NOMO-1 treated with dmso at 0.1 percent for 144 hours (cell line): ENCODE measurements at regions not wholly inside any gene's neighbourhood (a gene's known extent, or its start where the extent isn't known, plus 50 kb on each side); places are given as distances from the start of the nearest gene placed in this dataset.

Experiments
- DNase-seq: peaks from one replicate; lab custom pipeline; 2025; ENCODE audit not compliant: unreplicated experiment; lab: John Stamatoyannopoulos, UW

DNA sequence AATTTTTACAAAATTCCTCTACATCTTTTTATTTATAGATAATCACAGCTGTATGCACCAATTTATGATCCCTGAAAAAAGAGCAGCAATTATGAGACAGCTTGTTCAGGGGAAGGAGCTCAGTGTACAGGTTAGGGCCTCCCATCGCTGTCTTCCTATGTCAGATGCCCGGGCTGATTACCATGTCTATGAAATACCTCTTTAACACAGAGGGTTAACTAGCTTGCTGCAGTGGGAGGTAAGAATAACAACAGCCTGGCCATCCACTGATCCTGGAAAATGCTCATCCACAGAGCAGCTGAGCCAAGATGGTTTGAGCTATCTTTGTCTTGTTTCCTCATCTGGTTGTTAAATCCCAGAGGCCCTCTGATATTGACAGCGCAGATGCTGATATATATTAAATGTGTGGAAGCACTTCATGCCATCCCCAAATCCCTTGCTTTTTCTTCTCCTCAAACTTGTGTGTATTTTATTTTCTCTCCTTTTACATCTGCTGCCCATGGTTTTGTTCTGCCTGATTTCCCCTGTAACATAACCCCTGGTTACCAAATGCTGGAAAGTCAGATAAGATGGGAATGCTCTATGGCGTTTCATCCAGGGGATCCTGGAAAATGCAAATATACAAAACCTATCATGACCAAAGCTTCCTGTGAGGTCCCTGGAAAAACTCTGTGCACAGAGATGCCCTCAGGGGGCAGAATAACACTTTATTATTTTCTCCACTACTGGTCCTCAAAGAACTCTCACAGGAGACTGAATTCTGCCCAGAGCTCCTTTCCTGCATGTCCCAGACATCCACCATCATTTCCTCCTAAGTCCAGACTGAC, 85.8 kb upstream of the PUDP start:
- no peak for DNase-seq

GRCh38 chrX:7228226-7228625, 80.3 kb upstream of the PUDP start:
- no peak for DNase-seq

DNA sequence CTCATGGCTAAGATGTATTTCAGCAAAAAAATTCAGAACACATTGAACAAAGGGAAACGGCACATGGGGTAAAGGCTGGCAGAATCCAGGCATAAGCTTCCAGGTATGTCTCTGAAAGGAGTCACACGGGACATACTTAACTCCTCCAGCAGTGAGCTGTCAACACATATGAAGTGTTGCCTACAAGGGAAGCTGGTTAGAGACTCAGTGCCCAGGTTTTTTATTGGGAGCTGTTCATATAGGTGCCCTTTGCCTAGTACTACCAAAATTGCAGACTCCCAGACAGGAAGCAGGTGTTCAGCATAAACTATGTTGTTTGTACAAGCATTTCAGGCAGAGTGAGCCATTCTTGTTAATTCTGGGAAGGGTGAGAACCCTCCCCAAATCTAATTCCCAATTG, 77.4 kb upstream of the PUDP start:
- DNase-seq: no peak

GRCh38 chrX:7223271-7223670, 75.3 kb upstream of the PUDP start:
- DNase-seq: no peak

GRCh38 chrX:7220121-7220520, 72.2 kb upstream of the PUDP start:
- no peak for DNase-seq

GRCh38 chrX:7219153-7219705, 71.3 kb upstream of the PUDP start:
- DNase-seq: no peak

DNA sequence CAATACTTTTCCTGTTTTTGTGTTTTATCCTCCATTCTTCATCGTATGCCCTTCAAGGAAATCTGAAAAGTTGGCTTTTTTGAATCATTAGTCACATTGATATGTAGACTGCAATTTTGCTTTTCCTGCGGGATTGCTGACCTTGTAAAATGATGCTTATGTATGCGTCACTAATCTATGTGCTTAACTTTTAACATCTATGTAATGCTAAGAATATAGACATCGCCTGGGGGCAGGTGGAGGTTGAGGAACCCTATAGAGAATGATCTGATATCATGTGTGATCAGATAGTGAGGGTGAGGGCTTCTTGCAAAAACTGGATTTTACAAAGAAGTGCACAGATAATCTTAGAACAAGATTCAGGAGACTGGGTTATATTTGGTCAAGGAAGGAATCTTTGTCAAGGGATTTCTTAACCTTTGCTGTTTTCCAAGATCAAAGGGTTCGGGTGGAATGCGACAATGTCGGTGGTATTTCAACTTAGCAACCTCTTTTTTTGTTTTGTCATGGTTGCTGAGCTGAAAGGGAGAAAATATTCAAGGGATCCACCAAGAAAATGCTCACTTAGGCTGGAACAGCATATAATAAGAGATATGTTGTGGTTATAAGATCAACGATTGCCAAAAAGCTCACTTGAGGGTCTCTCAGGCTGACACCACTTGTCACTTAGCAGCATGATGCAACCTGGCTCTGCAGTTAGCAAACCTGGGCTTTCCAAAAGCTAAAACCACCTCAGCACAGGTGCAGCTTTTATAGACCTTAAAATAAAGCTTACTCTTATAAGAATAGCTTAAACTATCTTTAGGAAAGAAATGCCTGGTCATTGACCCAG, 70.6 kb upstream of the PUDP start:
- no peak for DNase-seq

- DNase-seq: no peak
Observed at GRCh38 chrX:7216981-7217587, 69.1 kb upstream of the PUDP start.

DNA sequence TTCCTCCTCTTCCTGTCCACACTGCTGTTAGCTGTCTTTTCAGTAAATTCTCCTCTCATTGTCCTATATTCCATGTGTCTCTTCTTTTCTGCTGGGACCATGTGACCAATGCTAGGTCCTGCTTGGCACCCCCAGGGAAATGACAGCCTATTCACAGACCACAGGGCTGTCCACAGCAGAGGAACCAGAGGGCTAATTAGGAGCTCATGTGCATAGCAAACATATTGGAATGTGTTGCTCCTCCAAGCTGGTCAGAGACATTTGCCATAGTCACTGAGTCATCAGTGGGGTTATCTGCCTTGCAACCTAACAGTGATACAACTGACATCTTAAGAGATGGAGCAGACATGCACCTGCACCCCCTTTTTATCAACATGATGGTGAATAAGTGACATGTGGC, 67.9 kb upstream of the PUDP start:
- DNase-seq: no peak

DNA sequence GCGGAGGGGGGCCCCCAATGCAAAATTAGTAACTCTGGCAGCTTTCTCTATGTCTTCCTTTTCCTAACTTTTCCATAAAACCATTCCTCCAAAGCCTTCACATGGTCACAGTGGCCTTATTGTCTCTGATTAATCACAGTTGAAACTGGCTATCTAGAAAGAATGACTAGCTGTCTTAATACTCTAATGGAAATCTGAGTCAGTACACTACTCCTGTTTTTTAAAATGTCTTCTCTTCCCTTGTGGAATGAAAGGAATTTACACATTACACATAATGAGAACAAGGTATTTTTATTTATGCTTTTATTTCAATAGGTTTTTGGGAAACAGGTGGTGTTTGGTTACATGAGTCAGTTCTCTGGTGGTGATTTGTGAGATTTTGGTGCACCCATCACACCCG, 66.3 kb upstream of the PUDP start:
- DNase-seq: no peak

- DNase-seq: no peak
Observed at GRCh38 chrX:7205037-7205577, 57.2 kb upstream of the PUDP start.

- no peak for DNase-seq
Observed at GRCh38 chrX:7204619-7205018, 56.7 kb upstream of the PUDP start.

DNA sequence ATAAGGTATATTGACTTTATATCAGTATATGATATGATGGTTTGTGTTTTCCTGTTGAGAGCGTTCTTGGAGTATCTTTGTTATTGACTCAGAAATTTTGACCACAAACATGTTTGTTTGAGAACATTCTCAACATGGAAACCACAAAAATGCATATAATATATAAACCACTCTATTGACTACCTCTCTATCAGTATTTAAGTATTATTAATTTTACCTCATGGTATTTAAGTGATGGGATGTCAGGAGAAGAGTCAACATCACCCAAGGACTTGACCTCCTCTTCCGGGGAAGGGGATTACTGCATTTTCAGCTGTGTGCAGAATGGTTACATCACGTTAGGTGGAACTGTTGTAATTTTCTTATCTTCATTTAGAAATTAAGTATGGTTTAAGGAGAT, 54.3 kb upstream of the PUDP start:
- DNase-seq: no peak

DNA sequence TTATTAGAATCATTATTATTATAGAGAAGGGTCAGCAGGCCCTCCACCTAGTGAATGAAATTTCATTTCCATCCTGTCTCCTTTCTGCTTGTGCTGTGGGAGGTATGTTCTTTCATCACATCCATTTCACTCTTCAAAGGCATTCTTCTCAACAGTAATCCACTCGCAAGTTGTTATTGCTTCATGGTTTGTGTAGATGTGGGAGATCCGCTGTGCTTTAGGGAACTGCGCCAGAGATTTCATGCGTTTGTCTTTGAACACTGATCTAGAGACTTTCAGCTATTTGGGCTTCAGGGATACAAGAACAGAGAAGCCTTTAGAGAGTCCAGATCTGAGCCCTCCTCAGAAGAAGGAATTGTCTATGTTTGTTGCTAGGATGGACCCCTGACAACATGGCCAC, 53.5 kb upstream of the PUDP start:
- no peak for DNase-seq

DNA sequence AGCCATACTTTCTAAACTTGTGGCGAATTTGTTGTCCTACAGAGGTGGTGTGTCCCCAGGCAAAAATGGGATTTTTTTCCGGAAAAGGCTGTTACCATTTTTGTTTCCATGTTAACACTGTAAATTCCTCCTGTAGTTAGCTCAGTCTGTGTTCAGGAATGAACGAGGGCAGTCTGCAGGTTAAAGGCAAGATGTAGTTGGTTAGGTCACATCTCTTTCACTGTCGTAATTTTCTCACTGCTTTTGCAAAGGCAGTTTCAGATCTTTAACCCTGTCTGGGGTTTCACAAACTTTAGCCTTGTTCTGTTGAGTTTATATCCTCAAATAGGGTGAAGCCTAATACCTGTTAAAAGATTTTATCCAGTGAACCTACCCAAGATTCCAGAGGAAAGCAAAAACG, 50.5 kb upstream of the PUDP start:
- no peak for DNase-seq
